Activated CD4-positive, alpha-beta T cell treated with anti-CD3 and anti-CD28 coated beads for 48 hours (primary cell): ENCODE measurements at regions not wholly inside any gene's neighbourhood (a gene's known extent, or its start where the extent isn't known, plus 50 kb on each side); places are given as distances from the start of the nearest gene placed in this dataset.

Source experiments
- DNase-seq: peaks from one replicate; pipeline ENCODE4 v3.0.0-alpha.2; 2020

GRCh38 chr11:24344222-24344621, 152.6 kb upstream of the LUZP2 start:
- no peak for DNase-seq

GRCh38 chr11:24348908-24349307, 147.9 kb upstream of the LUZP2 start:
- no peak for DNase-seq

- no peak for DNase-seq
Measured at GRCh38 chr11:24351179-24351578, 145.7 kb upstream of the LUZP2 start.

- DNase-seq, result no peak
Measured at GRCh38 chr11:24356501-24356900, 140.4 kb upstream of the LUZP2 start.

GRCh38 chr11:24357620-24358410, 139.0 kb upstream of the LUZP2 start:
- DNase-seq, result no peak

GRCh38 chr11:24372491-24372890, 124.4 kb upstream of the LUZP2 start:
- DNase-seq, result no peak

GRCh38 chr11:24373516-24373915, 123.3 kb upstream of the LUZP2 start:
- no peak for DNase-seq

- DNase-seq, result no peak
Measured at GRCh38 chr11:24375351-24375750, 121.5 kb upstream of the LUZP2 start.

- DNase-seq, result no peak
Measured at GRCh38 chr11:24375931-24376330, 120.9 kb upstream of the LUZP2 start.

- no peak for DNase-seq
Measured at GRCh38 chr11:24383137-24383536, 113.7 kb upstream of the LUZP2 start.

- no peak for DNase-seq
Measured at GRCh38 chr11:24384240-24384639, 112.6 kb upstream of the LUZP2 start.

GRCh38 chr11:24386546-24387397, 110.1 kb upstream of the LUZP2 start:
- DNase-seq, result no peak

- DNase-seq, result no peak
Measured at GRCh38 chr11:24389575-24389974, 107.3 kb upstream of the LUZP2 start.

GRCh38 chr11:24390016-24390415, 106.8 kb upstream of the LUZP2 start:
- no peak for DNase-seq

- no peak for DNase-seq
Measured at GRCh38 chr11:24390762-24391161, 106.1 kb upstream of the LUZP2 start.

GRCh38 chr11:24391167-24391566, 105.7 kb upstream of the LUZP2 start:
- no peak for DNase-seq

- DNase-seq, result no peak
Measured at GRCh38 chr11:24400059-24400665, 96.7 kb upstream of the LUZP2 start.

GRCh38 chr11:24406389-24406788, 90.5 kb upstream of the LUZP2 start:
- DNase-seq, result no peak

GRCh38 chr11:24406980-24407379, 89.9 kb upstream of the LUZP2 start:
- DNase-seq, result no peak

GRCh38 chr11:24407733-24408132, 89.1 kb upstream of the LUZP2 start:
- DNase-seq, result no peak

GRCh38 chr11:24408202-24408601, 88.7 kb upstream of the LUZP2 start:
- no peak for DNase-seq

- no peak for DNase-seq
Measured at GRCh38 chr11:24411791-24412190, 85.1 kb upstream of the LUZP2 start.

GRCh38 chr11:24412722-24413121, 84.1 kb upstream of the LUZP2 start:
- no peak for DNase-seq

- DNase-seq, result no peak
Measured at GRCh38 chr11:24413391-24413790, 83.5 kb upstream of the LUZP2 start.
